ENCODE measurements at regions not wholly inside any gene's neighbourhood (a gene's known extent, or its start where the extent isn't known, plus 50 kb on each side); places are given as distances from the start of the nearest gene placed in this dataset.

- DNase-seq (ENCODE audit: low spot score) (no peak), ATAC-seq (no peak)
- Histone ChIP-seq H4K20me1 (replicated peaks; ENCODE audit: insufficient read depth) (no peaks in the 10 kb centered on the region), H3K4me2 (no peak overlapping the region), H3K27me3 (ENCODE audit: insufficient read depth) (0 out of 2 replicates have a peak, but pooled peaks cover 5% of the 10 kb centered on the region), H3K79me2 (replicated peaks; ENCODE audit: insufficient read depth) (no peaks in the 10 kb centered on the region), H2AFZ (no peak overlapping the region), H3K9me2 (ENCODE audit: insufficient read depth) (peaks cover 12% of the 10 kb centered on the region; the same call in 1 of the 2 replicates), H3K27ac (ENCODE audit: low read depth) (no peak overlapping the region), H3F3A (replicated peaks; ENCODE audit: low read depth) (peaks cover 6% of the 10 kb centered on the region; the same call in 1 of the 2 replicates), H3K36me3 (ENCODE audit: insufficient read depth) (no peaks in the 10 kb centered on the region), H3K4me1 (ENCODE audit: insufficient read depth) (peaks cover 32% of the 10 kb centered on the region), H3K4me3 (no peak overlapping the region)
- H3K36me3 Mint-ChIP-seq (ENCODE audit: low read depth) = peaks cover 18% of the 10 kb centered on the region; the same call in 2 of the 3 replicates
- H3K4me1 Mint-ChIP-seq = peaks cover 46% of the 10 kb centered on the region
- H3K9me3 Mint-ChIP-seq = peaks cover 14% of the 10 kb centered on the region
- no peak overlapping the region for H3K27ac Mint-ChIP-seq
- no peak for TF ChIP-seq ZNF331 (CRISPR knock-in tag; IDR thresholded peaks at IDR 0.05; ENCODE audit: low read depth)
- no peak for TF ChIP-seq CTCF (conservative IDR thresholded peaks at IDR 0.05; ENCODE audit: low read depth in 2 of 2)
- peaks cover 9% of the 10 kb centered on the region for H3K27me3 Mint-ChIP-seq (ENCODE audit: insufficient read depth, low read depth, poor library complexity)
- H3K4me3 Mint-ChIP-seq = no peak overlapping the region
Measured at GRCh38 chr5:5079876-5080275, 60.3 kb upstream of the ADAMTS16 start.

GRCh38 chr5:5080790-5081189, 59.3 kb upstream of the ADAMTS16 start:
- peaks cover 36% of the 10 kb centered on the region for H3K4me1 ChIP-seq (ENCODE audit: insufficient read depth)
- H3K4me2 ChIP-seq = no peak overlapping the region
- peaks cover 6% of the 10 kb centered on the region; the same call in 1 of the 2 replicates for H3F3A ChIP-seq (replicated peaks; ENCODE audit: low read depth)
- Mint-ChIP-seq H3K36me3 (ENCODE audit: low read depth) (peaks cover 18% of the 10 kb centered on the region; the same call in 2 of the 3 replicates), H3K27me3 (ENCODE audit: insufficient read depth, low read depth, poor library complexity) (peaks cover 9% of the 10 kb centered on the region), H3K27ac (no peak overlapping the region), H3K4me1 (peaks cover 46% of the 10 kb centered on the region), H3K9me3 (peaks cover 14% of the 10 kb centered on the region), H3K4me3 (no peak overlapping the region)
- H3K27ac ChIP-seq (ENCODE audit: low read depth) = no peak overlapping the region
- 0 out of 2 replicates have a peak, but pooled peaks cover 5% of the 10 kb centered on the region for H3K27me3 ChIP-seq (ENCODE audit: insufficient read depth)
- no peaks in the 10 kb centered on the region for H4K20me1 ChIP-seq (replicated peaks; ENCODE audit: insufficient read depth)
- ATAC-seq = no peak
- H3K79me2 ChIP-seq (replicated peaks; ENCODE audit: insufficient read depth) = no peaks in the 10 kb centered on the region
- DNase-seq (ENCODE audit: low spot score) = no peak
- peaks cover 12% of the 10 kb centered on the region; the same call in 1 of the 2 replicates for H3K9me2 ChIP-seq (ENCODE audit: insufficient read depth)
- no peak overlapping the region for H2AFZ ChIP-seq
- H3K4me3 ChIP-seq = no peak overlapping the region
- no peaks in the 10 kb centered on the region for H3K36me3 ChIP-seq (ENCODE audit: insufficient read depth)
- no peak for TF ChIP-seq ETS1 (IDR thresholded peaks at IDR 0.05)
- no peak for TF ChIP-seq NANOG (IDR thresholded peaks at IDR 0.05; ENCODE audit: borderline replicate concordance)
- TF ChIP-seq ZNF331 (CRISPR knock-in tag; IDR thresholded peaks at IDR 0.05; ENCODE audit: low read depth) = no peak
- no peak for TF ChIP-seq ZNF114 (CRISPR knock-in tag; IDR thresholded peaks at IDR 0.05)
- no peak for TF ChIP-seq STAT1 (IDR thresholded peaks at IDR 0.05; ENCODE audit: unreplicated experiment)
- TF ChIP-seq CTCF (conservative IDR thresholded peaks at IDR 0.05; ENCODE audit: low read depth in 2 of 2) = no peak
- TF ChIP-seq EZH2 (IDR thresholded peaks at IDR 0.05; ENCODE audit: low read depth, unreplicated experiment) = no peak
- TF ChIP-seq POLR2AphosphoS5 (IDR thresholded peaks at IDR 0.05; ENCODE audit: low read depth) = no peak
- TF ChIP-seq ZNF462 (CRISPR knock-in tag; IDR thresholded peaks at IDR 0.05) = no peak
- no peak for TF ChIP-seq JUNB (IDR thresholded peaks at IDR 0.05; ENCODE audit: unreplicated experiment)
- TF ChIP-seq EZH2phosphoT487 (IDR thresholded peaks at IDR 0.05; ENCODE audit: unreplicated experiment) = no peak

Data from GM23338 (cell line).